ENCODE measurements at regions not wholly inside any gene's neighbourhood (a gene's known extent, or its start where the extent isn't known, plus 50 kb on each side); places are given as distances from the start of the nearest gene placed in this dataset.

GRCh38 chr5:145483212-145483611, 351.9 kb downstream of the PRELID2 start:
- TF ChIP-seq EZH2 (IDR thresholded peaks at IDR 0.05; ENCODE audit: low read length): no peak
- no peak for TF ChIP-seq CTCF (optimal IDR thresholded peaks at IDR 0.05 in 1 of 3, IDR thresholded peaks at IDR 0.05 in 1 of 3, conservative IDR thresholded peaks at IDR 0.05 in 1 of 3; ENCODE audit: extremely low read depth in 1 of 3, insufficient read depth in 2 of 3, low read length in 3 of 3)

All from keratinocyte (primary cell).